HG02840 (cell line): ENCODE measurements at regions not wholly inside any gene's neighbourhood (a gene's known extent, or its start where the extent isn't known, plus 50 kb on each side); places are given as distances from the start of the nearest gene placed in this dataset.
"Not testable (repeated sequence)": the region's sequence is repeated elsewhere in the genome, so short reads cannot be mapped to it uniquely, and the experiment has no call there.

ENCODE experiments used
- ATAC-seq: cut with Tn5 transposase; IDR thresholded peaks from one replicate; pipeline ENCODE4 v1.9.1; 2021; ENCODE audit warnings: mild to moderate bottlenecking, moderate library complexity, moderate number of reproducible peaks; ENCODE audit not compliant: unreplicated experiment, low FRiP score

GRCh38 chr10:44016589-44017482, 368.1 kb downstream of the CXCL12 start:
- ATAC-seq: no peak

DNA sequence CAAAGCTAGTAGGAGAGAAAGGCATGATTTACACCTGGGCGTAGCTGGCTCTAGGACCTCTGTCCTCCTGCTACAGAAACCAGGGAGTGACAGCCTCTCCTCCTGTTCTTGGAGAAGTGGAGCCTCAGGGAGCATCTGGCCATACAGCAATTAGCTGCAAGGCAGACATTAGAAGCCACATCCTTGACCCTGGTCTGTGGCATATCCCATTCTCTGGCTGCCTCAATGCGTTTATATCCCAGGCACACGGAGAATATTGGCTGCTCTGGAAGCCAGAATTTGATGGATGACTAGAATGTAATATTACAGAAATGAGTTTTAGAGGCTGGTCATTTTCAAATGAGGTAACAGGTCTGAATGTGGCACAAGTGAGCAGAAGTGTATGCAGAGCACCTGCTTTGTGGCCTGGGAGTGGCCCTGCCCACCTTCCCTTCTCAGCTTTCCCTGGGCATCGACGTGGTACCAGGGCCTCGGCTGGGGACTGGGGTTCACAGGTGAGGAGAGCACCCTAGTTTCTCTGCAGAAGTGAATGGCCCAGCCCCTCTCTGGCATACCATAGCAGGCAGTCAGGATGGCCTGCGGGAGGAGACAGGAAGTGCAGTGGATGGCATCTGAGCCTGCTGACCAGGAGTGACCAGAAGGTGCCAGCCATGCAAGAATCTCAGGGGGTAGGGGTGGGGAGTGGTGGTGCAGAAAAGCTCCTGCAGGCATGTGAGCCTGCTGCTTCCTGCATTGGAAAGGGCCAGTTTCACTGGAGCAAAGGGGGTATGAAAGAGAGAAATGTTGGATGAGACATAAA, 367.2 kb upstream of the ZNF32 start:
- no peak for ATAC-seq

- no peak for ATAC-seq
Observed at GRCh38 chr10:44014644-44015250, 366.1 kb upstream of the ZNF32 start.

GRCh38 chr10:44013981-44014380, 365.3 kb upstream of the ZNF32 start:
- ATAC-seq: no peak

- no peak for ATAC-seq
Observed at GRCh38 chr10:44012921-44013320, 364.2 kb upstream of the ZNF32 start.

GRCh38 chr10:44011603-44011981, 362.9 kb upstream of the ZNF32 start:
- no peak for ATAC-seq

DNA sequence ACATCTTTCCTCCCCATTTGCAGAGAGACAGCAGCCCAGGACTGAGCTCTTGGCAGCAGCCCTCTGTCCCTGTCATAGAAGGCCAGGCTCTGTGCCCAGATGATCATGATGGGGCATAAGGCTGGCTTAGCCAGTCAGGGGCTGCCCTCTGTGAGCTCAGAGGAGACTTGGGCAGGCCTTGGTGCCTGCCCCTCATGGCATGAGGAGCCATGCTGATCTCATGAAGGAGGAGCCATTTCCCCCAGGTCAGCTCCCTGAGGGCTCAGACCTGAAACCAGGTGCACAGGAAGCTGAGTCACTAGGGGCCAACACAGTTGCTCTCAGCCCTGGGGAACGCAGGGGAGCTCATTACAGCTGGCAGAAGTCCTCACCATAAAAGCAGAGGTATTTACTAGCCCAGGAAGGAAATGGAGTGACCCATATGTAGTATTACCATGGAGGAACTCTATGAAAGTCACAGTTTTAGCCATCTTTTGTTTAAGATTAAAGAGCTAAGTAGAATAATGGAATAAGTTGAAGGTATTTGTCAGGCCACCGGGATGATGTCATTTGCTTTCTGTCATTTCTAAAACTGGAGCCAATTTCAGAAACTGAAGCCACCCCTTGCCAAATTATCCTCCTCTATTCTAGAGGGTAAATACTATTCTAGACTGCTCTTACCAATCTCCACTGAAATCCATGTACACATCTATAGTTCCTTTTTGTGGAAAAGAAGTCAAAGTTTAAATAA, 362.4 kb upstream of the ZNF32 start:
- ATAC-seq: peak; percentile 92

- no peak for ATAC-seq
Observed at GRCh38 chr10:44009891-44010632, 361.4 kb upstream of the ZNF32 start.

DNA sequence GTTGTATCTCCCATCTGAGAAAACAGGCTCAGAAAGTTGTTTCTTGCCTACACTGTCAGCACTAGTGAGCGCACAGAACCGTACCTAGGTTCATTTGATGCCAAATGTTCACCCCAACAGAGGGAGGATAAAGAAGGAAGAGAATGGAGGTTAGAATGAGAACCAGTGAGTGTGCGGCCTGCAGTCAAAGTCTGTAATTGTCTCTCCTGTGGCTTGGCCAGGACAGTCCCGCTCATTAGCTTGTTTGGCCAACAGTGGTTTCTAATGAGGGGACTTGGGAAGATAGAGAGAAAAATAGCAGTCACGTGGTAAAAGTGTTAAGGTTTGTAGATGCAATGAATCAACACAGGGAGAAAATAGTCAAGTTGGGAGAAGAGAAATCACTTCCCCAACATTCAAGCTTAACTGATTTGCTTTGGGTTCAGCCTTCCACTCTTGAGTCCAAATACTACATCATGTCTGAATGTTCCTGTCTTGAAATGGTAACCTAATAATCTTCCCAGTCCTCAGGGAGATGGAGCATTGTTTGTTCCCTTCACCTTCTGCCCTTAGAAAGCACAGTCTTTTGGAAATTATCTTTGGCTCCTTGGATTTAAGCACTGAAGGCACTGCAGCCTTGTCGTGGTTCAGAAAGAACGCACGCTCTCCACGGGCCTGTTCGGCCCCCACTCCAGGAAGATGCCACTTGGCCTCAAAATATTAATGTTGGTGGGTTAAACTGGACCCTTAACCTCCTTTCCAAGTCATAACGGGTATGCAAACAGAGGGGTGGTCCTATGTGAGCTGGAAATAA, 360.4 kb upstream of the ZNF32 start:
- ATAC-seq: no peak

DNA sequence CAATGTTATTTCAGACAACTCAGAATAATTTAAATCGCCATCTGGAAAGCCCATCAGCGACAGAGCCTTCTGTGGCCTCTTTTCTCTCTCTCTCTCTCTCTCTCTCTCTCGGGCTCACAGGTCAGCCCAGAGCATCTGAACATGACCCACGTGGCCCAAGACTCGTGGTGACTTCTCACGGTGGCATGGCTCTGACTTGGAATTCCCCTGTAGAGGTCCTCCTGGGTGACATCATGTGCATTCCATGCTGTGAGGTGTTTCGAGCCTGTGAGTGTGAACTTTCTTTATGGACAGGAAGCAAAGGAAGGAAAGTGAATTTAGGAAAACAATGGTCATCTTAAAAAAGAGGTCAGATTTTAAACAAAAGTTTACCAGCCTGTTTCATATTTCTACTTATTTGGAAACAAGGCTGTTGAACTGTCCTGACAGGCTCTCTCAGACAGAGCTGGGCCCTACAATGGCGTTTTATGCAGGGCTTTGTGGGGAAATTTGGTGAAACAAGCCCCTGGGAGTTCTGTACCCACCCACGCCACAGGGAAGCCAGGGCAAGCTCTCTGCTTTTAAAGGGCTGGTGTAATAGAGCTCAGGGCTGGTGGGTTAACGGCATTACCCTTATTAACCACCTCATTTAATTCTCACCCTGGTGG, 359.7 kb upstream of the ZNF32 start:
- ATAC-seq: no peak

- ATAC-seq: no peak
Observed at GRCh38 chr10:44006771-44007170, 358.1 kb upstream of the ZNF32 start.

DNA sequence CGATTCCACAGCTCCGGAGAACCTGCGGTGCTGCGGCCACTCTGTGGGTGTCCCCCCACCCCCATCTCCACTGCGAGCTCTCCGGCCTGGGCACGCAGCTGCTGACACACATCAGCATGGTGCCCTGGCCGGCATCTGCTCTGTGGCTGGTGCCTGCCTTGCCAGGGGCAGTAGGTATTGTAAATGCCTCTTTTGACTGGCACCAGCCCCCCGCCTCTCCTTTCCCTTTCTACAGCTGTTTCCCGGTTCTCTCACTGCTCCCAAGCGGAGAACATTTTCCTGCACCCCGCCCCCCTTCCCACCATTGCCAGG, 357.1 kb upstream of the ZNF32 start:
- ATAC-seq: no peak

- no peak for ATAC-seq
Observed at GRCh38 chr10:44004913-44005787, 356.5 kb upstream of the ZNF32 start.

DNA sequence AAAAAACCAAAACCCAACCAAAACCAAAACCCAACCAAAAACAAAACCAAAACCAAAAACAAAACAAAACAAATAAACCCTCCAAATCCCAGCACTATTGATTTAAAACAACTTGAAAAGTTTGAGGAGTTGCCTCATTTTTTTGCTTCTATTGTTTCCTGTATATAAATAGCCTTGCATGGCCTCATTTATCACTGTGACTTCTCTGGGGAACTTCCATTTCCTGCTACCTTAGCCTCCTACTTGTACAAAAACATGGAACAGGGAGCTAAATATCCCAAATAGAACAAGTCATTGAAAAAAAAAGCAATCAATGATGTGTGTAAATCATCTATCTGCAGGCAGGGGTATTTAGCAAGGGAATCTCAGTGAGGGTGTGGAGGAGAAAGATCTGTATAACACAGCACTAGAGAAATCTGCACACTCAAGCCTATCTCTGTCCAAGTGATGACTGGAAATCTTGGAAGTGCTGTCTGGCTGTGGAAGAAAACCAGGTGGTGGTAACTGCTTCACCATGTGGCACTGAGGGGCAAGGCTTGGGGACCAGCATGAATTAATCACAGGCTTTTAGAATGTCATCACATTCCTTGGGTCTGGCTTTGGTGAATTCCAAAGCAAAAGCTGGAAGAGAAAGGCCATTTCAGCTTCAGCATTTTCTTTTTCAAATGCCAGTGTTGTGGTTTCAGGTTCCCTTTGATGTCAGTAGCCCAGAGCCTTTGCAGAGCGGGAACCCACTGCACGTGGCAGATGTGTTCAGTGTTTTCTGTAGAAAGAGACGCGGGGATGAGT, 349.5 kb upstream of the ZNF32 start:
- ATAC-seq: no peak

DNA sequence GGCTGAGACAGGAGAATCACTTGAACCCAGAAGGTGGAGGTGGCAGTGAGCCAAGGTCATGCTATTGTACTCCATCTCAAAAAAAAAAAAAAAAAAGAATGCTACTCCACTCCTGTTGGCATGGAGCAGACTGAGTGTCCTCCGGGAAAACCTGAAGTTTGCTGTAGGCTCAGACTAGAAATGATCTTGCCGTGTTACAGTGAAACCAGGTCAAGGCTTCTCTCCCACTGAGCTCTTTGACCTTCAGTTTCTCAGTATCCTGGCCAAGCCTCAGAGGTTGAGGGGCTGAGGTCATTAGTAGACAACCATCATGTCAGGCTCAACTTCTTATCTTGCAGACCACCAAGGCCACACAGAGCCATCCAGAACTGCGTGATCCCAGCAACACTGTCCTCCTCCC, 348.6 kb upstream of the ZNF32 start:
- ATAC-seq: no peak

GRCh38 chr10:43994539-43994938, 345.9 kb upstream of the ZNF32 start:
- no peak for ATAC-seq

DNA sequence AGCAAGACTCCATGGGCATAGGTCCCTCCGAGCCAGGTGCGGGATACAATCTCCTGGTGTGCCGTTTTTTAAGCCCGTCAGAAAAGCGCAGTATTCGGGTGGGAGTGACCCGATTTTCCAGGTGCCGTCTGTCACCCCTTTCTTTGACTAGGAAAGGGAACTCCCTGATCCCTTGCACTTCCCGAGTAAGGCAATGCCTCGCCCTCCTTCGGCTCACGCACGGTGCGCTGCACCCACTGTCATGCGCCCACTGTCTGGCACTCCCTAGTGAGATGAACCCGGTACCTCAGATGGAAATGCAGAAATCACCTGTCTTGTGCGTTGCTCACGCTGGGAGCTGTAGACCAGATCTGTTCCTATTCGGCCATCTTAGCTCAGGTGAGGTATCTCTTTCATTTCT, 344.1 kb upstream of the ZNF32 start:
- ATAC-seq: not testable (repeated sequence)
